WTC11 (cell line): ENCODE measurements at regions not wholly inside any gene's neighbourhood (a gene's known extent, or its start where the extent isn't known, plus 50 kb on each side); places are given as distances from the start of the nearest gene placed in this dataset.

Source experiments
- ATAC-seq: fragments of 200-7000 bp; cut with Tn5 transposase; 2 replicates; pipeline ENCODE4 v1.10.0; 2021; ENCODE audit warnings: mild to moderate bottlenecking, moderate library complexity
- CTCF ChIA-PET: fragments of 300-600 bp; sonication (Branson Sonifier 250); formaldehyde crosslinking; loops from one replicate; lab custom pipeline; 2021; ENCODE audit warnings: antibody characterized with exemption; lab: Charles Lee
- POLR2A ChIA-PET: fragments of 350-600 bp; sonication (Branson Sonifier 250); formaldehyde crosslinking; loops from one replicate; lab custom pipeline; 2021; ENCODE audit warnings: antibody characterized with exemption; lab: Charles Lee
- DNase-seq: peaks from one replicate; pipeline ENCODE4 v3.0.0; 2021; ENCODE audit warnings: low spot score
- H3K27ac Mint-ChIP-seq: 2 replicates; pipeline ENCODE4 v1.8.0; 2021; ENCODE audit warnings: mixed read lengths
- H3K27me3 Mint-ChIP-seq: 2 replicates; pipeline ENCODE4 v1.8.0; 2021; ENCODE audit warnings: low read depth, mild to moderate bottlenecking, moderate library complexity, mixed read lengths
- H3K36me3 Mint-ChIP-seq: 2 replicates; pipeline ENCODE4 v1.8.0; 2021; ENCODE audit warnings: mixed read lengths
- H3K4me1 Mint-ChIP-seq: 2 replicates; pipeline ENCODE4 v1.8.0; 2022; ENCODE audit warnings: mixed read lengths
- H3K4me3 Mint-ChIP-seq: 2 replicates; pipeline ENCODE4 v1.8.0; 2021; ENCODE audit warnings: mild to moderate bottlenecking, moderate library complexity, mixed read lengths
- H3K9me3 Mint-ChIP-seq: 2 replicates; pipeline ENCODE4 v1.8.0; 2021; ENCODE audit warnings: mixed read lengths
- ATF3 ChIP-seq: sonication (generic); formaldehyde crosslinking; conservative IDR thresholded peaks from 2 replicates; pipeline ENCODE4 v1.8.1; 2022; ENCODE audit warnings: mild to moderate bottlenecking, missing genetic modification reagents
- E2F1 ChIP-seq: sonication (generic); formaldehyde crosslinking; IDR thresholded peaks from 2 replicates; pipeline ENCODE4 v1.8.0; 2022; ENCODE audit warnings: mild to moderate bottlenecking, missing genetic modification reagents
- E2F5 ChIP-seq: sonication (generic); formaldehyde crosslinking; IDR thresholded peaks from 2 replicates; pipeline ENCODE4 v1.8.1; 2022; ENCODE audit warnings: mild to moderate bottlenecking, moderate library complexity, missing genetic modification reagents
- ELF4 ChIP-seq: sonication (generic); formaldehyde crosslinking; IDR thresholded peaks from 2 replicates; pipeline ENCODE4 v1.8.1; 2022; ENCODE audit warnings: low read depth, mild to moderate bottlenecking, moderate library complexity, missing genetic modification reagents
- EMX1 ChIP-seq: fragments of 250-450 bp; sonication (Bioruptor Pico); IDR thresholded peaks from 2 replicates; pipeline ENCODE4 v1.8.0; 2021; ENCODE audit warnings: mild to moderate bottlenecking
- GABPB1 ChIP-seq: sonication (generic); formaldehyde crosslinking; IDR thresholded peaks from 2 replicates; pipeline ENCODE4 v1.8.1; 2023; ENCODE audit warnings: mild to moderate bottlenecking, missing genetic modification reagents
- GRHL2 ChIP-seq: fragments of 250-450 bp; sonication (Bioruptor Pico); IDR thresholded peaks from 2 replicates; pipeline ENCODE4 v1.8.0; 2022; ENCODE audit warnings: mild to moderate bottlenecking, moderate library complexity; ENCODE audit not compliant: insufficient replicate concordance, severe bottlenecking
- IRF1 ChIP-seq: sonication (generic); formaldehyde crosslinking; IDR thresholded peaks from 2 replicates; pipeline ENCODE4 v1.8.0; 2023; ENCODE audit warnings: missing genetic modification reagents
- IRF2 ChIP-seq: sonication (generic); formaldehyde crosslinking; IDR thresholded peaks from 2 replicates; pipeline ENCODE4 v1.8.0; 2022; ENCODE audit warnings: low read depth, missing genetic modification reagents, borderline replicate concordance
- JAZF1 ChIP-seq: fragments of 250-450 bp; sonication (Bioruptor Pico); IDR thresholded peaks from 2 replicates; pipeline ENCODE4 v1.9.0; 2021; ENCODE audit warnings: moderate library complexity, mild to moderate bottlenecking, inconsistent platforms
- MYBL2 ChIP-seq: sonication (generic); formaldehyde crosslinking; IDR thresholded peaks from 2 replicates; pipeline ENCODE4 v1.8.1; 2023; ENCODE audit warnings: mild to moderate bottlenecking, moderate library complexity, missing genetic modification reagents
- NFE2L1 ChIP-seq: sonication (generic); formaldehyde crosslinking; IDR thresholded peaks from 2 replicates; pipeline ENCODE4 v1.8.1; 2023; ENCODE audit warnings: missing genetic modification reagents
- SOX15 ChIP-seq: fragments of 250-450 bp; sonication (Bioruptor Pico); IDR thresholded peaks from 2 replicates; pipeline ENCODE4 v1.9.0; 2021; ENCODE audit warnings: mild to moderate bottlenecking
- SP1 ChIP-seq: sonication (generic); formaldehyde crosslinking; conservative IDR thresholded peaks from 2 replicates; pipeline ENCODE4 v1.8.1; 2022; ENCODE audit warnings: missing genetic modification reagents
- STAT6 ChIP-seq: sonication (generic); formaldehyde crosslinking; conservative IDR thresholded peaks from 2 replicates; pipeline ENCODE4 v1.8.1; 2023; ENCODE audit warnings: mild to moderate bottlenecking, low read depth, missing genetic modification reagents, moderate library complexity
- ZNF317 ChIP-seq: sonication (generic); formaldehyde crosslinking; IDR thresholded peaks from 2 replicates; pipeline ENCODE4 v1.8.1; 2023; ENCODE audit warnings: low read depth, mild to moderate bottlenecking, moderate library complexity, missing genetic modification reagents, borderline replicate concordance
- TF ChIP-seq, protein P1 (sequence below): sonication (generic); formaldehyde crosslinking; IDR thresholded peaks from 2 replicates; pipeline ENCODE4 v1.8.1; 2022; ENCODE audit warnings: missing genetic modification reagents, borderline replicate concordance
- TF ChIP-seq, protein P2 (sequence below): sonication (generic); formaldehyde crosslinking; IDR thresholded peaks from 2 replicates; pipeline ENCODE4 v1.8.0; 2022; ENCODE audit warnings: mild to moderate bottlenecking, missing genetic modification reagents
- TF ChIP-seq, protein P3 (sequence below): fragments of 250-450 bp; sonication (Bioruptor Pico); IDR thresholded peaks from 2 replicates; pipeline ENCODE4 v1.9.0; 2021; ENCODE audit warnings: moderate library complexity, mild to moderate bottlenecking, inconsistent platforms, borderline replicate concordance
- TF ChIP-seq, protein P4 (sequence below): sonication (generic); formaldehyde crosslinking; IDR thresholded peaks from 2 replicates; pipeline ENCODE4 v1.8.1; 2022; ENCODE audit warnings: mild to moderate bottlenecking, missing genetic modification reagents, moderate library complexity, borderline replicate concordance

DNA sequence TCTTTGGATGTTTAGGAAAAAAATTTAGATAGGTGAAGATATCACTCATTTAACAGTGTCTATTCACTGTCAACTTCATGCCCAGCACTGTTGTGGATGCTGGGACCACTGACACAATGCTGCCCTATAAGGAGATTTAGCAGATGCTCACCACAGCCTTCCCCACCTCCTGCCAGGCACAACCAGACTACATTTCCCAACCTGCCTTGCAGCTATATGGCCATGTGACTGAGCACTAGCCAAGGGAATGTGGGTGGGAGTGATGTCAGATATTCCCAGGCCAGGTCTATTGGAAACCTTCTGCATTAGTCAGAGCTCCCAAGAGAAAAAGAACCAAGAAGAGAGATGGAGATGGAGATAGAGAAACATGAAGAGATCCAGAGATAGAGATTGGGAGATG, 302.6 kb upstream of the TAS2R1 start (continued):
- TF ChIP-seq GRHL2 (no peak), IRF1 (CRISPR knock-in tag) (no peak), ZNF317 (CRISPR knock-in tag) (no peak), SP1 (CRISPR knock-in tag) (no peak), E2F1 (no peak)

GRCh38 chr5:9930156-9930555, 300.0 kb upstream of the TAS2R1 start:
- Mint-ChIP-seq H3K27me3 (peaks cover 12% of the 10 kb centered on the region), H3K36me3 (peaks cover 19% of the 10 kb centered on the region), H3K4me1 (peaks cover 19% of the 10 kb centered on the region), H3K27ac (no peak overlapping the region), H3K9me3 (peaks cover 26% of the 10 kb centered on the region)
- ChIA-PET POLR2A (no interaction called here), CTCF (no interaction called here)
- DNase-seq: no peak
- TF ChIP-seq GABPB1 (CRISPR knock-in tag): no peak
- no peak for TF ChIP-seq JAZF1 (CRISPR knock-in tag)
- TF ChIP-seq EMX1 (CRISPR knock-in tag): no peak
- TF ChIP-seq, protein P1, sequence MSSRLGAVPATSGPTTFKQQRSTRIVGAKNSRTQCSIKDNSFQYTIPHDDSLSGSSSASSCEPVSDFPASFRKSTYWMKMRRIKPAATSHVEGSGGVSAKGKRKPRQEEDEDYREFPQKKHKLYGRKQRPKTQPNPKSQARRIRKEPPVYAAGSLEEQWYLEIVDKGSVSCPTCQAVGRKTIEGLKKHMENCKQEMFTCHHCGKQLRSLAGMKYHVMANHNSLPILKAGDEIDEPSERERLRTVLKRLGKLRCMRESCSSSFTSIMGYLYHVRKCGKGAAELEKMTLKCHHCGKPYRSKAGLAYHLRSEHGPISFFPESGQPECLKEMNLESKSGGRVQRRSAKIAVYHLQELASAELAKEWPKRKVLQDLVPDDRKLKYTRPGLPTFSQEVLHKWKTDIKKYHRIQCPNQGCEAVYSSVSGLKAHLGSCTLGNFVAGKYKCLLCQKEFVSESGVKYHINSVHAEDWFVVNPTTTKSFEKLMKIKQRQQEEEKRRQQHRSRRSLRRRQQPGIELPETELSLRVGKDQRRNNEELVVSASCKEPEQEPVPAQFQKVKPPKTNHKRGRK: no peak
- no peak for TF ChIP-seq ATF3 (CRISPR knock-in tag)
- no peak for TF ChIP-seq E2F5 (CRISPR knock-in tag)
- TF ChIP-seq ELF4 (CRISPR knock-in tag): no peak
- no peak for TF ChIP-seq STAT6 (CRISPR knock-in tag)
- TF ChIP-seq, protein P2, sequence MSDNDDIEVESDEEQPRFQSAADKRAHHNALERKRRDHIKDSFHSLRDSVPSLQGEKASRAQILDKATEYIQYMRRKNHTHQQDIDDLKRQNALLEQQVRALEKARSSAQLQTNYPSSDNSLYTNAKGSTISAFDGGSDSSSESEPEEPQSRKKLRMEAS (CRISPR knock-in tag): no peak
- no peak for TF ChIP-seq SOX15 (CRISPR knock-in tag)
- TF ChIP-seq NFE2L1 (CRISPR knock-in tag): no peak
- TF ChIP-seq, protein P3, sequence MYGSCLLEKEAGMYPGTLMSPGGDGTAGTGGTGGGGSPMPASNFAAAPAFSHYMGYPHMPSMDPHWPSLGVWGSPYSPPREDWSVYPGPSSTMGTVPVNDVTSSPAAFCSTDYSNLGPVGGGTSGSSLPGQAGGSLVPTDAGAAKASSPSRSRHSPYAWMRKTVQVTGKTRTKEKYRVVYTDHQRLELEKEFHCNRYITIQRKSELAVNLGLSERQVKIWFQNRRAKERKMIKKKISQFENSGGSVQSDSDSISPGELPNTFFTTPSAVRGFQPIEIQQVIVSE (CRISPR knock-in tag): no peak
- no peak for TF ChIP-seq IRF2 (CRISPR knock-in tag)
- TF ChIP-seq, protein P4, sequence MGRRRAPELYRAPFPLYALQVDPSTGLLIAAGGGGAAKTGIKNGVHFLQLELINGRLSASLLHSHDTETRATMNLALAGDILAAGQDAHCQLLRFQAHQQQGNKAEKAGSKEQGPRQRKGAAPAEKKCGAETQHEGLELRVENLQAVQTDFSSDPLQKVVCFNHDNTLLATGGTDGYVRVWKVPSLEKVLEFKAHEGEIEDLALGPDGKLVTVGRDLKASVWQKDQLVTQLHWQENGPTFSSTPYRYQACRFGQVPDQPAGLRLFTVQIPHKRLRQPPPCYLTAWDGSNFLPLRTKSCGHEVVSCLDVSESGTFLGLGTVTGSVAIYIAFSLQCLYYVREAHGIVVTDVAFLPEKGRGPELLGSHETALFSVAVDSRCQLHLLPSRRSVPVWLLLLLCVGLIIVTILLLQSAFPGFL (CRISPR knock-in tag): no peak
- no peak for TF ChIP-seq SP1 (CRISPR knock-in tag)
- no peak for TF ChIP-seq MYBL2
- TF ChIP-seq, all 79 proteins: peak for 0
- no peak overlapping the region for H3K4me3 Mint-ChIP-seq
- ATAC-seq: no peak
